ENCODE measurements at regions not wholly inside any gene's neighbourhood (a gene's known extent, or its start where the extent isn't known, plus 50 kb on each side); places are given as distances from the start of the nearest gene placed in this dataset.
A peak's percentile ranks its signal among the peaks of the same experiment; 100 is the strongest.

DNA sequence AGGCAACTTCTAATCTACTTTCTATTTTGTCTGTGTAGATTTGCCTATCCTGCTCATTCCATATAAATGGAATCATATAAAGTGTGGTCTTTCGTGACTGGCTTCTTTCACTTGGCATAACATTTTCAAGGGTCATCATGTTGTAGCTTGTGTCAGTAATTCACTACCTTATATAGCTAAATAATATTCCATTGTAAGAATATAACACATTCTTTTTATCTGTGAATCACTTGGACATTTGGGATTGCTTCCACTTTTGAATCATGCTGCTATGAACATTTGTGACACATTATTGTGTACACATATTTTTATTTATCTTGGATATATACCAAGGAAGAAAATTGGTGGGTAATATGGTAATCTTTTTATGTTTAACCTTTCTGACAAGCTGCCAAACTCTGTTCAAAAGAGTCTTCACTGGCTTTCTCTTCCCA lies 89.0 kb upstream of the CSNK1A1L start:
- DNase-seq (ENCODE audit: low read depth), result peak; percentile 85
- no peak overlapping the region for H3K4me3 ChIP-seq (ENCODE audit: control insufficient read depth, low read depth, low read length)
- TF ChIP-seq, protein P1, sequence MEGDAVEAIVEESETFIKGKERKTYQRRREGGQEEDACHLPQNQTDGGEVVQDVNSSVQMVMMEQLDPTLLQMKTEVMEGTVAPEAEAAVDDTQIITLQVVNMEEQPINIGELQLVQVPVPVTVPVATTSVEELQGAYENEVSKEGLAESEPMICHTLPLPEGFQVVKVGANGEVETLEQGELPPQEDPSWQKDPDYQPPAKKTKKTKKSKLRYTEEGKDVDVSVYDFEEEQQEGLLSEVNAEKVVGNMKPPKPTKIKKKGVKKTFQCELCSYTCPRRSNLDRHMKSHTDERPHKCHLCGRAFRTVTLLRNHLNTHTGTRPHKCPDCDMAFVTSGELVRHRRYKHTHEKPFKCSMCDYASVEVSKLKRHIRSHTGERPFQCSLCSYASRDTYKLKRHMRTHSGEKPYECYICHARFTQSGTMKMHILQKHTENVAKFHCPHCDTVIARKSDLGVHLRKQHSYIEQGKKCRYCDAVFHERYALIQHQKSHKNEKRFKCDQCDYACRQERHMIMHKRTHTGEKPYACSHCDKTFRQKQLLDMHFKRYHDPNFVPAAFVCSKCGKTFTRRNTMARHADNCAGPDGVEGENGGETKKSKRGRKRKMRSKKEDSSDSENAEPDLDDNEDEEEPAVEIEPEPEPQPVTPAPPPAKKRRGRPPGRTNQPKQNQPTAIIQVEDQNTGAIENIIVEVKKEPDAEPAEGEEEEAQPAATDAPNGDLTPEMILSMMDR (conservative IDR thresholded peaks at IDR 0.05; ENCODE audit: control insufficient read depth, insufficient read depth, low read depth, low read length), result no peak

- TF ChIP-seq, protein P1 (conservative IDR thresholded peaks at IDR 0.05; ENCODE audit: control insufficient read depth, insufficient read depth, low read depth, low read length), result no peak
- H3K4me3 ChIP-seq (ENCODE audit: control insufficient read depth, low read depth, low read length), result no peak overlapping the region
- peak; percentile 31 for DNase-seq (ENCODE audit: low read depth)
Observed at GRCh38 chr13:37192956-37193355, 87.5 kb upstream of the CSNK1A1L start.

GRCh38 chr13:37187621-37188020 lies 82.2 kb upstream of the CSNK1A1L start:
- no peak for DNase-seq (ENCODE audit: low read depth)
- H3K4me3 ChIP-seq (ENCODE audit: control insufficient read depth, low read depth, low read length), result no peak overlapping the region
- TF ChIP-seq, protein P1 (conservative IDR thresholded peaks at IDR 0.05; ENCODE audit: control insufficient read depth, insufficient read depth, low read depth, low read length), result no peak

DNA sequence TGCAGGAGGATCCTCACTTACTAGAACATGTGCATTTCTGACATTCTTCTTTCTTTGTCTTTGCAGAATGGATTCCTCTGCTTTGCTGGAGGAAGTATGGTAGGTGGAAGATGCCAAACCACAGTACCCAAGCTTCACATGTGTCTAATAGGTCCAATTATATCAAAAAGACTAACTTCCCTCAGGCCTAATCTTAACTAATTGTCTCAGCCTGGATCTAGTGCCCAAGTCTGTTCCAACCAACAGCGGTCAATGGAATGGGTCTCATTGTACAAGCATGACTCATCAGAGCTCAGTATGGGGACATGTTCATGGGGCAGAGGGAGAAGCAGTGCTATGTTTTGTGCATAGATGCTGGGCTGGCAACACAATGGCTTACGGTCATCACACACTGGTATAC lies 81.6 kb upstream of the CSNK1A1L start:
- no peak for DNase-seq (ENCODE audit: low read depth)
- TF ChIP-seq, protein P1 (conservative IDR thresholded peaks at IDR 0.05; ENCODE audit: control insufficient read depth, insufficient read depth, low read depth, low read length), result no peak
- H3K4me3 ChIP-seq (ENCODE audit: control insufficient read depth, low read depth, low read length), result no peak overlapping the region

DNA sequence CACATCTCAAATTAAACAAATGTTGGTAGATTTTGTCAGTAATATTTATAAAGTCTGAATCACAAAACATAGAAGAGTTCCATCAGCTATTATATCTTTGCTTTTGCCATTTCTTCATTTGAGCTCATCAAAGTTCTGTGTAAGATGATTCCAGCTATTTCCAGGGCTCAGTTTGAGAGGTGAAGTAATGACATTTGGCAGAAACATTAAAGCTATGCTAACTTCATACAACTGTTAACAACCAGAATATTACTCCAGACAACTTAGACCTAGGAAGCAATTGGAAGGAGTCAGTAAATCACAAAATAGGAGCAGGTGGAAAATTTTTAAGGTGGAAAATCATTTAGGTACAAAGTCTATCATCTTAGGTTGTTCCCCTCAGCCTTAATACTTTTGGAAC lies 76.2 kb upstream of the CSNK1A1L start:
- no peak overlapping the region for H3K4me3 ChIP-seq (ENCODE audit: control insufficient read depth, low read depth, low read length)
- no peak for DNase-seq (ENCODE audit: low read depth)
- TF ChIP-seq, protein P1 (conservative IDR thresholded peaks at IDR 0.05; ENCODE audit: control insufficient read depth, insufficient read depth, low read depth, low read length), result no peak

- no peak for DNase-seq (ENCODE audit: low read depth)
- no peak overlapping the region for H3K4me3 ChIP-seq (ENCODE audit: control insufficient read depth, low read depth, low read length)
- TF ChIP-seq, protein P1 (conservative IDR thresholded peaks at IDR 0.05; ENCODE audit: control insufficient read depth, insufficient read depth, low read depth, low read length), result no peak
Observed at GRCh38 chr13:37179645-37180044, 74.2 kb upstream of the CSNK1A1L start.

DNA sequence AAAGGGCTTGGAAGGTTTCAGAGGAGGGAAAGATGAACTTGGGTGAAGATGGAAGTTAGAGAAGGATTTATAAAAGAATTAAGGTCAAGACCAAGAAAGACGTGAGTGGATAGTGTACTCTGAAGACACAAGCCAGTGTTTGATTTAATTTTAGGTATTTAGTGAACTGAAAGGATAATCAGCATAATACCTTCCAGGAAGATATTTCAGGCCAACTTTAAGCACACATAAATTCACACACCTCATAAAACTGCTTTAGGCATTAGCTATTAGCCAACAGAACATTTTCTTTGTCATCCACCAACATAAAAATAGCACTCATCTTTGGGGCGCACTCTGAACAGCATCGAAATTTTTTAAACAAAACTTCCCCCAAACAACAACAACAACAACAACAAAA lies 71.7 kb upstream of the CSNK1A1L start:
- DNase-seq (ENCODE audit: low read depth), result no peak
- H3K4me3 ChIP-seq (ENCODE audit: control insufficient read depth, low read depth, low read length), result no peak overlapping the region
- TF ChIP-seq, protein P1 (conservative IDR thresholded peaks at IDR 0.05; ENCODE audit: control insufficient read depth, insufficient read depth, low read depth, low read length), result no peak

All from fibroblast of mammary gland (primary cell).